ENCODE measurements at regions not wholly inside any gene's neighbourhood (a gene's known extent, or its start where the extent isn't known, plus 50 kb on each side); places are given as distances from the start of the nearest gene placed in this dataset.

GRCh38 chr4:138918169-138918869 lies 97.3 kb upstream of the NOCT start:
- TF ChIP-seq POLR2AphosphoS5 (IDR thresholded peaks at IDR 0.05; ENCODE audit: low read depth, low read length) (no peak), SIN3A (IDR thresholded peaks at IDR 0.05; ENCODE audit: borderline replicate concordance, insufficient read depth, low read length) (no peak), REST (IDR thresholded peaks at IDR 0.05; ENCODE audit: insufficient read depth in 1 of 2, low read depth in 2 of 2, low read length in 2 of 2) (no peak), TAF1 (IDR thresholded peaks at IDR 0.05; ENCODE audit: borderline replicate concordance, insufficient read depth, low read length) (no peak), FOXP2 (optimal IDR thresholded peaks at IDR 0.05; ENCODE audit: borderline replicate concordance, extremely low read depth, extremely low read length, insufficient read depth) (no peak)

Data from PFSK-1 (cell line).